Neuronal stem cell (in vitro differentiated cells): ENCODE measurements at regions not wholly inside any gene's neighbourhood (a gene's known extent, or its start where the extent isn't known, plus 50 kb on each side); places are given as distances from the start of the nearest gene placed in this dataset.

Experiments used
- DNase-seq: peaks from one replicate; pipeline ENCODE4 v3.0.0-alpha.2; 2013; ENCODE audit warnings: low spot score
- H2AFZ ChIP-seq: one replicate; pipeline ENCODE4 v1.6.1; 2013; ENCODE audit warnings: mild to moderate bottlenecking, low read length, inconsistent platforms
- H2AK5ac ChIP-seq: 2 replicates; pipeline ENCODE4 v1.6.1; 2013; ENCODE audit warnings: low read depth, mild to moderate bottlenecking, inconsistent platforms, low read length, moderate library complexity, mixed read lengths
- H2BK120ac ChIP-seq: 2 replicates; pipeline ENCODE4 v1.6.1; 2013; ENCODE audit warnings: low read depth, mild to moderate bottlenecking, inconsistent platforms, low read length, moderate library complexity, mixed read lengths
- H2BK12ac ChIP-seq: one replicate; pipeline ENCODE4 v1.6.1; 2013; ENCODE audit warnings: low read length, inconsistent platforms
- H2BK15ac ChIP-seq: 2 replicates; pipeline ENCODE4 v1.6.1; 2013; ENCODE audit warnings: mild to moderate bottlenecking, low read length, inconsistent platforms, mixed read lengths
- H2BK5ac ChIP-seq: one replicate; pipeline ENCODE4 v1.6.1; 2013; ENCODE audit warnings: inconsistent platforms, mild to moderate bottlenecking, low read length, moderate library complexity
- H3K14ac ChIP-seq: one replicate; pipeline ENCODE4 v1.6.1; 2013; ENCODE audit warnings: low read length, inconsistent platforms
- H3K18ac ChIP-seq: 2 replicates; pipeline ENCODE4 v1.6.1; 2013; ENCODE audit warnings: low read length, inconsistent platforms
- H3K23ac ChIP-seq: 2 replicates; pipeline ENCODE4 v1.6.1; 2013; ENCODE audit warnings: low read depth, mild to moderate bottlenecking, mixed read lengths, low read length, inconsistent platforms; ENCODE audit not compliant: poor library complexity
- H3K27ac ChIP-seq: replicated peaks from 3 replicates; pipeline ENCODE4 v1.5.1; 2013; ENCODE audit warnings: low read length, inconsistent platforms
- H3K27me3 ChIP-seq, 3 experiments: 2 replicates each; pipeline ENCODE4 v1.6.1; 2013; ENCODE audit warnings: low read length in 3 of 3, mild to moderate bottlenecking in 2 of 3, inconsistent platforms in 1 of 3, low read depth in 1 of 3, mixed read lengths in 1 of 3, moderate library complexity in 1 of 3; ENCODE audit not compliant: control insufficient read depth in 3 of 3, insufficient read depth in 3 of 3
- H3K36me3 ChIP-seq, 2 donors: replicated peaks in 1 of 2; 2 replicates each; pipeline ENCODE4 v1.6.1; 2013; ENCODE audit warnings: low read length in 2 of 2; ENCODE audit not compliant: control insufficient read depth in 2 of 2, insufficient read depth in 2 of 2
- H3K4ac ChIP-seq: 2 replicates; pipeline ENCODE4 v1.6.1; 2013; ENCODE audit warnings: inconsistent platforms, mild to moderate bottlenecking, low read length, moderate library complexity
- H3K4me1 ChIP-seq, 2 donors: 1 replicate in 1 of 2; 2 replicates in 1 of 2; pipeline ENCODE4 v1.6.1; 2013; ENCODE audit warnings: low read length in 2 of 2, low read depth in 1 of 2; ENCODE audit not compliant: control insufficient read depth in 2 of 2, insufficient read depth in 1 of 2
- H3K4me2 ChIP-seq: one replicate; pipeline ENCODE4 v1.6.1; 2013; ENCODE audit warnings: mild to moderate bottlenecking, low read length, inconsistent platforms; ENCODE audit not compliant: insufficient read depth, poor library complexity, severe bottlenecking
- H3K4me3 ChIP-seq, 2 donors: 2 replicates each; pipeline ENCODE4 v1.5.1; 2013; ENCODE audit warnings: low read length in 2 of 2, mild to moderate bottlenecking in 2 of 2, inconsistent platforms in 1 of 2, moderate library complexity in 1 of 2
- H3K79me1 ChIP-seq: one replicate; pipeline ENCODE4 v1.6.1; 2013; ENCODE audit warnings: low read depth, mild to moderate bottlenecking, inconsistent platforms, low read length, moderate library complexity
- H3K9ac ChIP-seq: one replicate; pipeline ENCODE4 v1.6.1; 2013; ENCODE audit warnings: mild to moderate bottlenecking, low read depth, low read length, inconsistent platforms; ENCODE audit not compliant: poor library complexity
- H3K9me3 ChIP-seq, 2 donors: replicated peaks in 1 of 2; 2 replicates each; pipeline versions ENCODE3 to v1.6.1; 2013; ENCODE audit warnings: low read length in 2 of 2, mild to moderate bottlenecking in 2 of 2, inconsistent platforms in 1 of 2, low read depth in 1 of 2, mixed read lengths in 1 of 2, moderate library complexity in 1 of 2; ENCODE audit not compliant: control insufficient read depth in 2 of 2, insufficient read depth in 1 of 2
- H4K8ac ChIP-seq: one replicate; pipeline ENCODE4 v1.6.1; 2013; ENCODE audit warnings: low read depth, mild to moderate bottlenecking, inconsistent platforms, low read length, moderate library complexity
- H4K91ac ChIP-seq: one replicate; pipeline ENCODE4 v1.6.1; 2013; ENCODE audit warnings: low read length, low read depth, mild to moderate bottlenecking, inconsistent platforms; ENCODE audit not compliant: poor library complexity
- WGBS, 2 donors: extraction: QIAGEN DNeasy Blood & Tissue Kit; methylation state at CpG; one replicate each; pipeline ENCODE4 v1.1.7; 2013; ENCODE audit warnings: missing lambda C conversion rate in 2 of 2, mixed read lengths in 1 of 2; ENCODE audit not compliant: insufficient read length in 2 of 2, insufficient replicate concordance in 1 of 2; ENCODE audit errors: extremely low coverage in 2 of 2; 5-methylcytosine and 5-hydroxymethylcytosine counted together

GRCh38 chr12:97257726-97258125 lies 204.9 kb upstream of the RMST start:
- H4K8ac ChIP-seq: no peak overlapping the region
- no peak overlapping the region for H4K91ac ChIP-seq
- H3K27me3 ChIP-seq: no peaks in the 10 kb centered on the region
- H2BK5ac ChIP-seq: no peak overlapping the region
- no peak overlapping the region for H3K4me3 ChIP-seq
- WGBS, 2 donors: no CpG with 5 or more reads among the region's 3 CpGs
- H2BK15ac ChIP-seq: no peak overlapping the region
- no peak overlapping the region for H2BK120ac ChIP-seq
- peak overlapping the region; percentile 27 for H2AFZ ChIP-seq
- H3K4me1 ChIP-seq: peaks cover 10 to 11% of the 10 kb centered on the region in 2 donors
- H3K9ac ChIP-seq: no peak overlapping the region
- H3K23ac ChIP-seq: no peak overlapping the region
- no peak overlapping the region for H3K27ac ChIP-seq
- H3K9me3 ChIP-seq: peaks cover 0 to 2% of the 10 kb centered on the region in 2 donors
- no peak overlapping the region for H3K18ac ChIP-seq
- no peak for DNase-seq
- H3K14ac ChIP-seq: no peak overlapping the region
- H3K36me3 ChIP-seq: no peaks in the 10 kb centered on the region
- no peak overlapping the region for H3K4me2 ChIP-seq
- H2BK12ac ChIP-seq: no peak overlapping the region
- no peak overlapping the region for H2AK5ac ChIP-seq
- H3K79me1 ChIP-seq: no peaks in the 10 kb centered on the region
- no peak overlapping the region for H3K4ac ChIP-seq

- Histone ChIP-seq H3K4me2 (no peak overlapping the region), H2BK120ac (no peak overlapping the region), H3K4me3 (no peak overlapping the region), H2BK15ac (no peak overlapping the region), H3K36me3 (no peaks in the 10 kb centered on the region), H3K9me3 (peaks cover 0 to 7% of the 10 kb centered on the region in 2 donors), H3K14ac (no peak overlapping the region), H3K4ac (no peak overlapping the region), H3K4me1 (peaks cover 5 to 7% of the 10 kb centered on the region in 2 donors), H2BK5ac (no peak overlapping the region), H3K23ac (no peak overlapping the region), H4K8ac (no peak overlapping the region), H3K27me3 (no peaks in the 10 kb centered on the region), H3K18ac (no peak overlapping the region), H3K79me1 (no peaks in the 10 kb centered on the region), H2AK5ac (no peak overlapping the region), H3K9ac (no peak overlapping the region), H4K91ac (no peak overlapping the region), H3K27ac (no peak overlapping the region), H2AFZ (no peak overlapping the region), H2BK12ac (no peak overlapping the region)
- DNase-seq: no peak
- no CpG with 5 or more reads among the region's 2 CpGs for WGBS, 2 donors
These were observed 203.5 kb upstream of the RMST start for GRCh38 chr12:97259098-97259497.

DNA sequence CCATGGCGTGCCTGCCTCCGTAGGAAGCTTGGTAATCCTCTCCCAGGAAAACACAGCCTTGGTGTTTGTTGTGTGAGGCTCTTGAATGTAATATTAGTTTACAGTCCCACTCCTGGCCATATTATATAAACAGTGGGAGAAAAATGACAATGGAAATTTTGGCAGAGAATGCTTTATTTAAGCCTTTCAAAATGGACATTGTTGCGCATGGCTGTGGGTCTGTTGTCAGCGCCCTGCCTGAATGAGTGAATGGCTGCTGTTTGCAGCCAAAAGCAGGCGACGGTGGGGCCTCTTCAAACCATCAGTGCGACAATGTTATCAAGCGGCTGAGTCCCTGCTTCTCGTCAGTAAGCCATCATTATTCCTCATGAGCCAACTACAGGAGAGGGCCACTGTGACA lies 201.8 kb upstream of the RMST start:
- WGBS, 2 donors: no CpG with 5 or more reads among the region's 9 CpGs
- no peak overlapping the region for H3K27ac ChIP-seq
- no peak overlapping the region for H2BK120ac ChIP-seq

GRCh38 chr12:97267166-97267565 lies 195.4 kb upstream of the RMST start:
- Histone ChIP-seq H4K8ac (no peak overlapping the region), H3K4me3 (no peak overlapping the region), H3K9me3 (peaks cover 3 to 28% of the 10 kb centered on the region in 2 donors), H2BK5ac (no peak overlapping the region), H3K4ac (no peak overlapping the region), H2BK12ac (no peak overlapping the region), H3K23ac (no peak overlapping the region), H3K27me3 (no peaks in the 10 kb centered on the region), H2BK120ac (no peak overlapping the region), H3K14ac (no peak overlapping the region), H3K27ac (no peak overlapping the region), H3K18ac (no peak overlapping the region), H3K79me1 (no peaks in the 10 kb centered on the region), H2AK5ac (no peak overlapping the region), H3K36me3 (no peaks in the 10 kb centered on the region), H2AFZ (no peak overlapping the region), H4K91ac (no peak overlapping the region), H3K4me1 (no peaks in the 10 kb centered on the region), H3K4me2 (no peak overlapping the region), H2BK15ac (no peak overlapping the region), H3K9ac (no peak overlapping the region)
- no peak for DNase-seq

More for the DNA sequence above, 201.8 kb upstream of the RMST start:
- Histone ChIP-seq H3K79me1 (no peaks in the 10 kb centered on the region), H2AFZ (peak overlapping the region; percentile 35), H3K4me3 (no peak overlapping the region), H3K4me1 (peaks cover 0 to 6% of the 10 kb centered on the region in 2 donors), H2AK5ac (no peak overlapping the region), H3K4me2 (no peak overlapping the region), H4K91ac (no peak overlapping the region), H3K27me3 (no peaks in the 10 kb centered on the region), H3K9me3 (peaks cover 0 to 7% of the 10 kb centered on the region in 2 donors), H3K23ac (no peak overlapping the region), H3K4ac (no peak overlapping the region), H3K14ac (no peak overlapping the region), H3K36me3 (no peaks in the 10 kb centered on the region), H3K18ac (no peak overlapping the region), H2BK15ac (no peak overlapping the region), H2BK5ac (no peak overlapping the region), H3K9ac (no peak overlapping the region), H4K8ac (no peak overlapping the region), H2BK12ac (no peak overlapping the region)
- DNase-seq: no peak
